KMS-11 (cell line): ENCODE measurements at regions not wholly inside any gene's neighbourhood (a gene's known extent, or its start where the extent isn't known, plus 50 kb on each side); places are given as distances from the start of the nearest gene placed in this dataset.

ENCODE experiments used
- H2AFZ ChIP-seq: fragments of 200-600 bp; sonication (generic); 2 replicates; pipeline ENCODE4 v1.6.1; 2016; ENCODE audit warnings: antibody characterized with exemption, mixed run types, low read depth
- H3K27ac ChIP-seq: fragments of 200-600 bp; sonication (generic); 2 replicates; pipeline ENCODE4 v1.6.1; 2016; ENCODE audit warnings: mild to moderate bottlenecking, mixed run types
- H3K27me3 ChIP-seq: fragments of 200-600 bp; sonication (generic); 2 replicates; pipeline ENCODE4 v1.6.1; 2017; ENCODE audit warnings: mild to moderate bottlenecking, low read depth, mixed run types, moderate library complexity; ENCODE audit not compliant: insufficient read depth
- H3K36me3 ChIP-seq: fragments of 200-600 bp; sonication (generic); 2 replicates; pipeline ENCODE4 v1.6.1; 2017; ENCODE audit warnings: mild to moderate bottlenecking, mixed run types; ENCODE audit not compliant: insufficient read depth
- H3K4me1 ChIP-seq: fragments of 200-600 bp; sonication (generic); 2 replicates; pipeline ENCODE4 v1.6.1; 2016; ENCODE audit warnings: mild to moderate bottlenecking, low read depth, mixed run types; ENCODE audit not compliant: poor library complexity, severe bottlenecking
- H3K4me2 ChIP-seq: fragments of 200-600 bp; sonication (generic); 2 replicates; pipeline ENCODE4 v1.7.0; 2016; ENCODE audit warnings: mild to moderate bottlenecking, mixed run types
- H3K4me3 ChIP-seq: fragments of 200-600 bp; sonication (generic); IDR thresholded peaks from 2 replicates; pipeline ENCODE4 v1.6.1; 2017; ENCODE audit warnings: low read depth, low read length, mixed read lengths; ENCODE audit not compliant: insufficient read depth
- H3K79me2 ChIP-seq: fragments of 200-600 bp; sonication (generic); 2 replicates; pipeline ENCODE4 v1.6.1; 2016; ENCODE audit warnings: low read depth, mixed run types; ENCODE audit not compliant: insufficient read depth
- H3K9ac ChIP-seq: fragments of 200-600 bp; sonication (generic); 2 replicates; pipeline ENCODE4 v1.6.1; 2016; ENCODE audit warnings: mild to moderate bottlenecking, mixed run types
- H4K20me1 ChIP-seq: fragments of 200-600 bp; sonication (generic); 2 replicates; pipeline ENCODE4 v1.6.1; 2016; ENCODE audit warnings: mild to moderate bottlenecking, mixed run types; ENCODE audit not compliant: insufficient read depth
- CTCF ChIP-seq: fragments of 200-600 bp; sonication (generic); conservative IDR thresholded peaks from 2 replicates; pipeline ENCODE4 v1.6.1; 2017; ENCODE audit warnings: low read depth, mild to moderate bottlenecking, antibody characterized with exemption, low read length, moderate library complexity, mixed read lengths

- Histone ChIP-seq H3K79me2 (no peaks in the 10 kb centered on the region), H3K27ac (no peak overlapping the region), H3K9ac (no peak overlapping the region), H3K36me3 (no peaks in the 10 kb centered on the region), H3K4me3 (no peak overlapping the region), H3K4me2 (no peak overlapping the region), H2AFZ (no peak overlapping the region), H4K20me1 (no peaks in the 10 kb centered on the region), H3K27me3 (no peaks in the 10 kb centered on the region), H3K4me1 (peaks cover 3% of the 10 kb centered on the region)
- TF ChIP-seq CTCF = no peak
Measured at GRCh38 chr17:34204402-34204801, 50.7 kb upstream of the CCL2 start.
